ENCODE measurements at regions not wholly inside any gene's neighbourhood (a gene's known extent, or its start where the extent isn't known, plus 50 kb on each side); places are given as distances from the start of the nearest gene placed in this dataset.
A peak's percentile ranks its signal among the peaks of the same experiment; 100 is the strongest.

DNA sequence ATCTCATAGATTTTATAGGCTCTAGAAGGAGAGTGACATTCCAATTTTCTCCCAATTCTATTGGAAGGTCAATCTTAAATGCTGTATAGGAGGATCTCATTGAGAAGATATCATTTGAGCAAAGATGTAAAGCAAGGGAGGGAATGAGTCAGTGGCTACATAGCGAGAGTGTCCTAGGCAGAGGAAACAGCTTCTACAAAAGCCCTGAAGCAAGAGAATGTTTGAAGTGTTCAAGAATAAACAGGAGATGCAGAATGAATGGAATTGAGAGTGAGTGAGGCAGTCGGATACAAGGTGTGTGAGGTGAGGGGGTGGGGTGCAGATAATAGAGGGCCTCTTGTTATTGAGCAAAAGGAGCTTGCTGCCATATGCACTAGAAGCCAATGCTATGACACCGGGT is 545.9 kb downstream of the IGSF11 start:
- DNase-seq: no peak
- WGBS, 4 donors: 51 to 92% (median 55%) methylated on average over 2 to 3 of the region's 3 CpGs
- Histone ChIP-seq H3K9me3 (replicated peaks in 1 of 3) (no peaks in the 10 kb centered on the region), H3K27me3 (no peaks in the 10 kb centered on the region), H3K4me3 (no peak overlapping the region), H3K36me3 (replicated peaks in 1 of 2) (no peaks in the 10 kb centered on the region), H3K4me1 (replicated peaks in 1 of 2) (no peaks in the 10 kb centered on the region), H3K27ac (no peak overlapping the region)
- TF ChIP-seq, protein P1, sequence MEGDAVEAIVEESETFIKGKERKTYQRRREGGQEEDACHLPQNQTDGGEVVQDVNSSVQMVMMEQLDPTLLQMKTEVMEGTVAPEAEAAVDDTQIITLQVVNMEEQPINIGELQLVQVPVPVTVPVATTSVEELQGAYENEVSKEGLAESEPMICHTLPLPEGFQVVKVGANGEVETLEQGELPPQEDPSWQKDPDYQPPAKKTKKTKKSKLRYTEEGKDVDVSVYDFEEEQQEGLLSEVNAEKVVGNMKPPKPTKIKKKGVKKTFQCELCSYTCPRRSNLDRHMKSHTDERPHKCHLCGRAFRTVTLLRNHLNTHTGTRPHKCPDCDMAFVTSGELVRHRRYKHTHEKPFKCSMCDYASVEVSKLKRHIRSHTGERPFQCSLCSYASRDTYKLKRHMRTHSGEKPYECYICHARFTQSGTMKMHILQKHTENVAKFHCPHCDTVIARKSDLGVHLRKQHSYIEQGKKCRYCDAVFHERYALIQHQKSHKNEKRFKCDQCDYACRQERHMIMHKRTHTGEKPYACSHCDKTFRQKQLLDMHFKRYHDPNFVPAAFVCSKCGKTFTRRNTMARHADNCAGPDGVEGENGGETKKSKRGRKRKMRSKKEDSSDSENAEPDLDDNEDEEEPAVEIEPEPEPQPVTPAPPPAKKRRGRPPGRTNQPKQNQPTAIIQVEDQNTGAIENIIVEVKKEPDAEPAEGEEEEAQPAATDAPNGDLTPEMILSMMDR (IDR thresholded peaks at IDR 0.05): no peak
- TF ChIP-seq POLR2A (IDR thresholded peaks at IDR 0.05): no peak
- intact Hi-C loops (cut with DNase I): no loop called here

DNA sequence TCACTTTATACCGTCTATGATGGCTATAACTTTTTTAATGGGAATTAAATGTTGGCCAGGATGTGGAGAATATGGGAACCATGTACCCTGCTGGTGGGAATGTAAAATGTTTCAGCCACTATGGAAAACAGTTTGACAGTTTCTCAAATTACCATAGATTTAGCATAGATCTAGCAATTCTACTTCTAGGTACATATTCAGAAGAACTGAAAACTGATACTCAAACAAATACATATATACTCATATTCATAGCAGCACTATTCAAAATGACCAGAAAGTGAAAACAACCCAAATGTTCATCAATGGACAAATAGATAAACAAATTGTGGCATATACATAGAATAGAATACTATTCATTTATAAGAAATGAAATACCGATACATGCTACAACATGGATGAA is 539.4 kb downstream of the IGSF11 start:
- no peak overlapping the region for H3K4me3 ChIP-seq
- TF ChIP-seq POLR2A (IDR thresholded peaks at IDR 0.05): no peak
- TF ChIP-seq, protein P1 (IDR thresholded peaks at IDR 0.05): no peak
- 71 to 100% (median 94%) methylated on average over 2 of the region's 2 CpGs for WGBS, 4 donors
- DNase-seq: no peak
- H3K4me1 ChIP-seq (replicated peaks in 1 of 2): no peaks in the 10 kb centered on the region
- no peaks in the 10 kb centered on the region for H3K27me3 ChIP-seq
- H3K9me3 ChIP-seq (replicated peaks in 1 of 3): no peaks in the 10 kb centered on the region
- no peaks in the 10 kb centered on the region for H3K36me3 ChIP-seq (replicated peaks in 1 of 2)
- intact Hi-C loops (cut with DNase I): loop anchor here in 1 of 2 donors (10.0 kb wide), 1 partner anchor 1350 kb away; no protein-coding TSS in a partner anchor
- H3K27ac ChIP-seq: no peak overlapping the region

- 84 to 88% (median 86%) methylated on average over 3 of the region's 3 CpGs for whole genome bisulfite sequencing, 4 donors
These were observed 537.4 kb downstream of the IGSF11 start for GRCh38 chr3:118497274-118497673.

DNA sequence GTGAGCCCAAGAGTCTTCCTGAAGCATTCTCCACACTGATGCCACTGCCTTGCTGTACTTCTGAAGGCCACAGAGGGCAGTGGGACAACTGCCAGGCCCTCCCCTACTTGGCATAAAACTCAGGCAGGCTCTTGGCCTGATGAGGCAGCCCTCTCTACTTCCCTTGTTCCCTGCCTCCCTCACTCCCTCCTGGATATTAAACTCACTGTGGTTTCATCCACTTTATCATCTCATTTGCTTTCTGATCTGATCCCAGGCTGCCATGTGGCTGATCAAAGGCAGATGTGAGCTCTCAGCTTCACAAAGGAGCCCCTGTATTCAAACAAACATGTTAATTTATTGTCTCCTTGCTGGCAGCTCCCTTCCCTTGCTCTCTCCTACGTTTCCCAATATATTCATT is 533.5 kb downstream of the IGSF11 start:
- peak; percentile 64 to 89 (median 80) for DNase-seq

More at GRCh38 chr3:118497274-118497673, 537.4 kb downstream of the IGSF11 start:
- Histone ChIP-seq H3K4me3 (no peak overlapping the region), H3K4me1 (replicated peaks in 1 of 2) (peaks cover 0 to 9% of the 10 kb centered on the region in 2 donors), H3K36me3 (replicated peaks in 1 of 2) (no peaks in the 10 kb centered on the region), H3K9me3 (replicated peaks in 1 of 3) (no peaks in the 10 kb centered on the region), H3K27me3 (no peaks in the 10 kb centered on the region), H3K27ac (no peak overlapping the region)
- DNase-seq: no peak
- TF ChIP-seq, protein P1 (IDR thresholded peaks at IDR 0.05): no peak
- intact Hi-C loops (cut with DNase I): loop anchor here in 1 of 2 donors (10.0 kb wide), 1 partner anchor 1352 kb away; no protein-coding TSS in a partner anchor

More for the DNA sequence above, 533.5 kb downstream of the IGSF11 start:
- no peaks in the 10 kb centered on the region for H3K27me3 ChIP-seq
- WGBS, 4 donors: 20 to 36% (median 30%) methylated on average over 1 of the region's 1 CpG
- peaks cover 0 to 9% of the 10 kb centered on the region in 2 donors for H3K4me1 ChIP-seq (replicated peaks in 1 of 2)
- H3K36me3 ChIP-seq (replicated peaks in 1 of 2): no peaks in the 10 kb centered on the region
- H3K4me3 ChIP-seq: no peak overlapping the region
- intact Hi-C loops (cut with DNase I): no loop called here
- TF ChIP-seq POLR2A (IDR thresholded peaks at IDR 0.05): no peak
- TF ChIP-seq, protein P1 (IDR thresholded peaks at IDR 0.05): no peak
- no peaks in the 10 kb centered on the region for H3K9me3 ChIP-seq (replicated peaks in 1 of 3)
- H3K27ac ChIP-seq: no peak overlapping the region

All from adrenal gland (tissue), 9 donors.